ENCODE measurements at regions not wholly inside any gene's neighbourhood (a gene's known extent, or its start where the extent isn't known, plus 50 kb on each side); places are given as distances from the start of the nearest gene placed in this dataset.

- no peak for TF ChIP-seq CTCF (conservative IDR thresholded peaks at IDR 0.05)
- H3K27ac ChIP-seq = no peak overlapping the region
Measured at GRCh38 chr22:48647606-48648515, 1179.8 kb downstream of the BRD1 start.

GRCh38 chr22:48647051-48647450 lies 1180.6 kb downstream of the BRD1 start:
- no peak for TF ChIP-seq CTCF (conservative IDR thresholded peaks at IDR 0.05)
- H3K27ac ChIP-seq = no peak overlapping the region

GRCh38 chr22:48646216-48646925 lies 1181.3 kb downstream of the BRD1 start:
- no peak overlapping the region for H3K27ac ChIP-seq
- no peak for TF ChIP-seq CTCF (conservative IDR thresholded peaks at IDR 0.05)

GRCh38 chr22:48645766-48646165 lies 1181.9 kb downstream of the BRD1 start:
- TF ChIP-seq CTCF (conservative IDR thresholded peaks at IDR 0.05) = no peak
- no peak overlapping the region for H3K27ac ChIP-seq

- TF ChIP-seq CTCF (conservative IDR thresholded peaks at IDR 0.05) = no peak
- no peak overlapping the region for H3K27ac ChIP-seq
Measured at GRCh38 chr22:48644997-48645396, 1182.7 kb downstream of the BRD1 start.

GRCh38 chr22:48644108-48644507 lies 1183.6 kb downstream of the BRD1 start:
- no peak overlapping the region for H3K27ac ChIP-seq
- TF ChIP-seq CTCF (conservative IDR thresholded peaks at IDR 0.05) = no peak

- H3K27ac ChIP-seq = no peak overlapping the region
- TF ChIP-seq CTCF (conservative IDR thresholded peaks at IDR 0.05) = no peak
Measured at GRCh38 chr22:48643066-48643731, 1184.5 kb downstream of the BRD1 start.

All from VCaP (cell line).